GM21423 (cell line): ENCODE measurements at regions not wholly inside any gene's neighbourhood (a gene's known extent, or its start where the extent isn't known, plus 50 kb on each side); places are given as distances from the start of the nearest gene placed in this dataset.

Experiments used
- ATAC-seq: cut with Tn5 transposase; IDR thresholded peaks from one replicate; pipeline ENCODE4 v1.9.1; 2021; ENCODE audit warnings: mild to moderate bottlenecking, moderate library complexity; ENCODE audit not compliant: unreplicated experiment

DNA sequence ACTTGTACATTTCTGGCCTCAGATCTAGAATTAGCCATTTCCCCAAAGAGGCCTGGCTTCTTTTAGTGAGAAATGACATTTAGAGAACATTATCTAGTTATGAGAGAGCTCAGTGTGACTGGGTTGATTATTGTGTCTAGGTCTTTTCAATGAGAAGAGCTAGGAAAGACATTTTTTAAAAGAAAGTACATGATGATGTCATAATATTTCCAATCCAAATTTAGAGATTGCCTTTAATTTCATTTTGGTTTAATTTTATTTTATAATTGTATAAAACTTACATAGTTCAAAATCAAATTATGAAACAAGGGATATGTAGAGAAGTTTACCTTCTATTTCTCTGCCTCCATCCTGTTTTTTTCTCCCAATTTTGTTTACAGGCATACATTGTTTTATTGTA, 354.9 kb downstream of the TMEM135 start:
- no peak for ATAC-seq

- ATAC-seq: no peak
These were observed 353.8 kb downstream of the TMEM135 start for GRCh38 chr11:87391496-87391895.

DNA sequence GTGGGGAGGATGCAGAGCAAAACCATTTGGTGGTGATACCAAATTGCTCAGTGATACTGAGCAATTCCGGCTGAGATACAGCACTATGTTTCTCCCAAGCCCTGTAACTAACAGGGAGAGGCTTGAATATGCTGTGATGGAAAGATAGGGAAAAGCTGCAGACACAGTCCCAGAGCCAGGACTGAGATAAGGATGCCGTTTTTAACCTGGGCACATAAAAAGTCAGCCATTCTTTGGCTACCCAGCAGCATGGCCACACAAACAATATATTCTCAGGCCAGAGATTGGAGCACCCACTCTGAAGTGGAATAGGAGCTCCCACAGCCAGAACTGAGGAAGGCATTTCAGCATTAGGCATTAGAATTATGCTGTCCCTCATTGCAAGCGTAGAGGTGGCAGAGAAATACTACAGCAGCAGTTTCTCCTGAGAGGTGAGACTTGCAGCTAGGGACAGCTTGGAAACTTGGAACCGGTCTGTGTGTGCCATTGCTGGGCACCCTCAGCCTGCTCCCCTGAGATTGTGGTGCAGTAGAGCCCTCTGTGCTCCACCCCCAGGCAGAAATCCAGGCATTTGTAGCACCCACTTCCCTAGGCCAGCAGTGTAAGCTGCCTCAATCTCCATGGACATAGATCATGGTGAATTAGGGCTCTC, 346.5 kb downstream of the TMEM135 start:
- ATAC-seq: no peak

GRCh38 chr11:87374038-87374807, 336.5 kb downstream of the TMEM135 start:
- ATAC-seq: no peak
